Hepatocyte (in vitro differentiated cells): ENCODE measurements at regions not wholly inside any gene's neighbourhood (a gene's known extent, or its start where the extent isn't known, plus 50 kb on each side); places are given as distances from the start of the nearest gene placed in this dataset.

Experiments
- CTCF ChIP-seq: fragments of 200-600 bp; sonication (generic); IDR thresholded peaks from 2 replicates; pipeline ENCODE4 v1.5.1; 2016; ENCODE audit warnings: antibody characterized with exemption, mild to moderate bottlenecking; ENCODE audit not compliant: poor library complexity
- EZH2 ChIP-seq: fragments of 200-600 bp; sonication (generic); IDR thresholded peaks from 2 replicates; pipeline ENCODE4 v1.6.1; 2016; ENCODE audit warnings: antibody characterized with exemption, mild to moderate bottlenecking, borderline replicate concordance

GRCh38 chr7:46530081-46530750 is 609.1 kb upstream of the IGFBP3 start:
- no peak for TF ChIP-seq CTCF
- TF ChIP-seq EZH2, result no peak
